HG02884 (cell line): ENCODE measurements at regions not wholly inside any gene's neighbourhood (a gene's known extent, or its start where the extent isn't known, plus 50 kb on each side); places are given as distances from the start of the nearest gene placed in this dataset.
"Not testable (repeated sequence)": the region's sequence is repeated elsewhere in the genome, so short reads cannot be mapped to it uniquely, and the experiment has no call there.

Experiments used
- ATAC-seq: cut with Tn5 transposase; IDR thresholded peaks from one replicate; pipeline ENCODE4 v1.9.1; 2021; ENCODE audit warnings: mild to moderate bottlenecking, moderate library complexity; ENCODE audit not compliant: unreplicated experiment

DNA sequence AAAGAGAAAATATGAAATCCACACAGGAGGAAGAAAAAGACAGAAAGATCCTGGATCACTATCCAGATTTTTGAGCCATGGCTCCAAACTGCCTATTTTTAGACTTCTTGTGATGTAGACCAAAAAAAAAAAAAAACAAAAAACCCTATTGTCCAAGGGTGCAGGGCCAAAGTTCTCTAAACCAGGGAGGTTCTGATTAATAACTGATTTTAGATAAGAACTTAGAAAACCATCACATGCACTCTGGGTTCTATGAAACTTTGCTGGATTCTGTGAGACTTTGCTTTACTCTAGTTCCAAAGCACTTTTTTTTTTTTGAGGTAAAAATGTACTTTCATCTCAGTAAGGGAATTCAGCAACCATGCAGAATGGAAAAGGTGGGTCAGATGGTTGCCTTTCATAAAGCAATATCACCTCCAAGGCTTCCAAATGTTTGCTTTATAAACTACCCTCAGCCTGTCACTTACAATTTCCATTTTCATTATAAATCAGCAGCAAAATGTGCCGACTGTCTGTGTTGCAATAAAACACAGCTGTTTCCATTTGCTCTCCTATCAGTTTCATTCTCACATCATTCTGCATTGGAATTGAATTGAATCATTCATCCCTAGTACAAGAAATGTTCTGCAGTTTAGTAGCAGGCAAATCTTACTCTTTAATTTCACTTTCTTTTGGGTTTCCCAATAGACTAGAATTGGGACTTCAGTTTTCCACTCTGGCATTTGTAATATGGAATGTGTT lies 1584.3 kb upstream of the RAG2 start:
- ATAC-seq, result no peak

DNA sequence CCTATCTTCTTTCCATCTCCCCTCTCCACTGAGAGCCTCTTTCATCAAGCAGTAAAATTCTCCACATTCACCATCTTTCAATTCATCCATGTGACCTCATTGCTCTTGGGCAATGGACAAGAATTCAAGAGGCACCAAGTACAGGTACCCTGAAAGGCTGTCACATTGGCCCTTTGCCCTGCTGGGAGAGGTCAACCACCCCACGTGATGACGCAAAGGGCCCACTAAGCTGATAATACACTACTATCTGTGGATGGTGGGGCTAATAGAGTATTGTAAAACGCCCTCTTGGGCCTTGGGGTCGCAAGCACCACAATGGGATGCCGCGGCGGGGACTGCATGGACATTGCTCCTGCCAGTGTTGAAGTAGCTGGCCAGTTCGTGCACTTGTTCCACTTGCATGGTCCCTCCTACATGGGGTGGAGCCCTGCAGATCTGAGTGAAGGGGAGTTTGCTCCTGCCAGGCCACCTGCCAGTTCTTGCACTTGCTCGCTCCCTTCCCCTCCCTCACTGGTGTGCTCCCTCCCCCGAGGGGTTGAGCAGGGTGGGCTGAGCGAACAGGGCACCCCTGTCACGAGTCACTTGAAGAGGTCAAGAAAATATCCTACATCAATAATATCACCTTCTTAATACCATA lies 1578.8 kb upstream of the RAG2 start:
- ATAC-seq, result no peak

DNA sequence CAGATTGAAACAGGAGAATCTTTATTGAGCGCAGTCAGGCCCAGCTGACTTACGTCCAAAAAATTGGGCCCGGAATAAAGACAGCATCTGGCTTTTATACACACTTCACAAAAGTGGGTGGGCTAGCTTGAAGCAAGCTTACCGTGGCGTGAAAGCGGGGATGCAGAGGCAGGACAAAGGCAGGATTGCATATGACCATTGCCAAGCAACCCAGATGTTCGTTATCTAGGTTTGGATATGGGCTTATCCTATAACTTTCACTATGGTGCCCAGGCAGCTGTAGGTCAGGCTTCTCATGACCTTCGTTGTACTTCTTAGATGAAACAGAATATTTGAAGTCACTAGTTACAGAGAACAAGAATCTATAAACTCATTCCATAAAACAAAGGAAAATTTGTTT lies 1575.6 kb upstream of the RAG2 start:
- no peak for ATAC-seq

DNA sequence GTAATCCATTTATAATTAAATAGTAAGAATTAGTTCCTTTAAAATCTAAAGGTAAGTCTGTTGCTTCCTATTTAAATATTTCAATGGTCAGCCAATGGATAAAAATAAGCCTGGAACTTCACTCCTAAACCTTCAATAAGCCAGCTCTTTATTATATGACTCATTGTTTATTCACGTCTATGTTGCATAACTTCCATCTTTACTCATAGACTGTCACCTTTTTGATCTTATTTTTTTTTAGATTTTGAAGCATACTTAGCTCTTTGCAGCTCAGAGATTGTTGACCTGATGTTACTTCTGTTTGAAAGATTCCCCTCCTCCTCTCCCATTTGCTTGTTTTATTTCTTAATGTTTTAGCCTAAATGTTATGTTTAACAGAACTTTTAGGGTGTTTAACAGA lies 1571.2 kb upstream of the RAG2 start:
- ATAC-seq, result no peak

DNA sequence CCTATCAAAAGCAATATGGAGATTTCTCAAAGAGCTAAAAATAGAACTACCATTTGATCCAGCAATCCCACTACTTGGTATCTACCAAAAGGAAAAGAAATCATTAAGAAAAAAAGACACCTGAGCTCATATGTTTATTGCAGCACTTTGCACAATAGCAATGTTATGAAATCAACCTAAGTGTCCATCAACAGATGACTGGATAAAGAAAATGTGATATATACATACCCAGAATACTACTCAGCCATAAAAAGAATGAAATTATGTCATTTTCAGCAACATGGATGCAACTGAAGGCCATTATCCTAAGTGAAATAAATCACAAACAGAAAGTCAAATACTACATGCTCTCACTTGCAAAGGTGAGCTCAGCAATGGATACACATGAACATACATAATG lies 1565.5 kb upstream of the RAG2 start:
- no peak for ATAC-seq

DNA sequence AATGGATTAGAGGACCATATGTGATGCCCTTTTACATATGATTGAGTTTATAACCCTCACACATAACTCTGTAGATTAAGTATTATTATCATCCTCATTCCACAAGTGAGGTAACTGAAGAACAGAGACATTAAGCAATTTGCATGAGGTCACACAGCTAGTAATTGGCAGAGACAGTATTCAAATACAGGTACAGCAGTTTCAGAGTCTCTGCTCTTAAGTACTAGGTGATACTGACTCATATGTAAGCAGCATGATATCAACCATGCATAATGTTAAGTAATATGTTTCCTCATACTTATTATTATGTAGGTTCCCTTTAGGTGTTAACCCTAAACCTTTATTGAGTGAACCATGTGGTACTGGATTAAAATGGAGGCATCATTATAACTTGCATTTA lies 1562.4 kb upstream of the RAG2 start:
- ATAC-seq, result no peak

DNA sequence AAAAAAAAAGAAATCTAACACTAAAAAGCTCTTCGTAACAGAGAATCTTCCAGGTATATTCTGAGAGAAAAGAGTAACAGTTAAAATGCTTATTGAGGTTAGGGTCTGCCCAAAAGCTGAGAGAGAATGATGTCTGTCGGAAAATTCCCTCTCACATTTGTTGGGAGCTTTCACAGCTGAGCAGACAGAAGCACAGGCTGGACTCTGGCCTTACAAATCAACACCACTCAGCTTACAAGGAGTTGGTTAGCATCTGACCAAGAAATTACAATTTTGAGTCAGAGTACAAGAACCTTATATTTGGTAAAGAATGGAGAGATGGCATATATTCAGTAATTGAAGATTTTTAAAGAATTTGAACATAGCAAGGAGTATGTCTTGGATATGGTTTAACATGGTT lies 1561.0 kb upstream of the RAG2 start:
- no peak for ATAC-seq

DNA sequence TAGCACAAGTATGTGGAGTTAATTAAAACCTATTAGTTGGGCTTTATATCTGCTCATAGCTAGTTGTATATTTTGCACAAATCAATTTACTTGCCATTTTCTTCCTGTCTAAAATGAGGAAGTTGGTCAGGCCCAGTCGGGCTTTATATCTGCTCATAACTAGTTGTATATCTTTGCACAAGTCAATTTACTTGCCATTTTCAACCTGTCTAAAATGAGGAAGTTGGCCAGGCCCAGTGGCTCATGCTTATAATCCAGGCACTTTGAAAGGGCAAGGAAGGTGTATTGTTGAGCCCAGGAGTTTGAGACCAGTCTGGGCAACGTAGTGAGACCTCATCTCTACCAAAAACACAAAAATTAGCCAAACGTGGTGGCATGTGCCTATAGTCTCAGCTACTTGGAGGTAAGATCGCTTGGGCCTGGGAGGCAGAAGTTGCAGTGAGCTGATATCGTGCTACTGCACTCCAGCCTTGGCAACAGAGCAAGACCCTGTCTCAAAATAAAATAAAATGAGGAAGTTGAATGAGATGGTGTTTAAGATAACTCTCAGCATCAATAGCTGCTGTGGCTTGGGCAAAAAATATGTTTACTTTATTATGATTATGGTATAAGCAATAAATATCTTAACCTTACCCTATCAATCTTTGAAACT lies 1558.6 kb upstream of the RAG2 start:
- no peak for ATAC-seq

DNA sequence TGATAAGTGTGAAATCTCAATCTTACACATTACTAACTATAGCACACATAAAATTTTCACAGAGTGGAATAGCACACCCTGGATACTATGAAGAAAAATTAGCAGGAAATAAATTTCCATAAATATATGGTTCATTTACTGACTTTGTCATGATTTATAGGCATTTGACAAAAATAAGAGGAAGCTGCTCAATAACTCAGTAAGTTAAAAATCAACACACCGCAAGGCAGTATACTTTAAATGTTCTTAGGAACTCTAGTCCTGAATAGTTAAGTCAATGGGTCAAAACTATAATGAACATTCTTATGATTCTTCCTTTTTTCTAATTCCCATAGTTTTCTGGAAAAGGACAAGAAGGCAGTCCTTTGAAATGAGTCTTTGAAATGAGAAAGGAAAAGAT lies 1557.8 kb upstream of the RAG2 start:
- ATAC-seq, result no peak

DNA sequence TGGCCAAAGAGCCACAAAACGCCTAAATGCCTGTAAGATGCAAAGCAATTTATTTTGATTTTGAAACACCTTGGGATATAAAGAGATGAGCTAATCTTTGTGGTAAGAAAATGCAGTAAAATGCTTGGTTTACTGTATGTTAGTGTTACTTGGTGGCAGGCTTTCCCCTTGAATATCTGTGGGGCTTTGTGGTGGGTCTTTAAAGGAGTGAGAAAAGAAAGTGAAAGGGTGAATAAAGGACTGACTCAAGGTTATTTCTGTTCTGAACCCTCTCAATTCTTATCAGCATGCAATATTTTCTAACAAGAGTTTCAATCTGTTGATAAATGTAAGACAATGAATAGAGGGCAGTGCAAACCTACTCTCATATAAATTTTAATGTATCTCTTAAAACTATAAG lies 1555.9 kb upstream of the RAG2 start:
- no peak for ATAC-seq

DNA sequence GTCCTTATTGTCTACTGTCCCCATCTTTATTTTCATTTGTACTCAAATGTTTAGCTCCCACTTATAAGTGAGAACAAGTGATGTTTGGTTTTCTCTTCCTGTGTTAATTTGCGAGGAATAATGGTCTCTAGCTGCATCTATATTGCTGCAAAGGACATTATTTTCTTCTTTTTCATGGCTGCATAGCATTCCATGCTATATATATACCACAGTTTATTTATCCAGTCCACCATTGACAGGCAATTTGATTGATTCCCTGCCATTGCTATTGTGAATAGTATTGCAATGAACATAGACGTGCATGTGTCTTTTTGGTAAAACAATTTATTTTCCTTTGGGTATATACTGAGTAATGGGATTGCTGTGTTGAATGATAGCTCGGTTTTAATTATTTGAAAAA lies 1545.8 kb upstream of the RAG2 start:
- ATAC-seq, result no peak

DNA sequence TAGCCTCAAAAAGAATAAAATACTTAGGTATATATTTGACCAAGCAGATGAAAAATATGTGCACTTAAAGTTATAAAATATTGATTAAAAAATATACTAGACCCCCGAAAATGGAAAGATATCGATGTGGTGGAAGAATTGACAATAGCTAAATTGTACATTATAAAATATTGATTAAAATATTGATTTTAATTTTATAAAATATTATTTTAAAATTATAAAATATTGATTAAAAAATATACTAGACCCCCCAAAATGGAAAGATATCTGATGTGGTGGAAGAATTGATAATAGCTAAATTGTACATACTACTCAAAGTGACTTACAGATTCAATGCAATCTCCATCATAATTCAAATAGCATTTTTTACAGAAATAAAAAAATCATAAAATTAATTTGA lies 1540.9 kb upstream of the RAG2 start:
- no peak for ATAC-seq

DNA sequence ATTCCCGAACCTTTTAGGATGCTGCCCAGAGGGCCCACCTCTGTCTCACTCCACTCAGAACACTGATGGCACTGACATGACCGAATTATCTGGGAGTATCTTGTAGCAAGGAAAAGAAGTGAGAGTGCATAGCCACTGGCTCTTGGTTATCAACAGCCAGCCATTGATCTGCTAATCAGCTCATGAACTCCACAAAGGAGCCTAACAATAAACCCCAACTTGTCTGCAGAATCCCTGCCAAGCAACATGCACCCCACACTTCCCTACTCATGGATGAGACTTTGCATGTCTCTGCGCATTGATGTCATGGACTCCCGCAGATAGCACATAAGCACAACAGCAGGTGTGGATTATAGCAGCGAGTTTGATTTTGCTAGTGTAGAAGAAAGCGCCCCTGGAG lies 1538.9 kb upstream of the RAG2 start:
- ATAC-seq, result no peak

DNA sequence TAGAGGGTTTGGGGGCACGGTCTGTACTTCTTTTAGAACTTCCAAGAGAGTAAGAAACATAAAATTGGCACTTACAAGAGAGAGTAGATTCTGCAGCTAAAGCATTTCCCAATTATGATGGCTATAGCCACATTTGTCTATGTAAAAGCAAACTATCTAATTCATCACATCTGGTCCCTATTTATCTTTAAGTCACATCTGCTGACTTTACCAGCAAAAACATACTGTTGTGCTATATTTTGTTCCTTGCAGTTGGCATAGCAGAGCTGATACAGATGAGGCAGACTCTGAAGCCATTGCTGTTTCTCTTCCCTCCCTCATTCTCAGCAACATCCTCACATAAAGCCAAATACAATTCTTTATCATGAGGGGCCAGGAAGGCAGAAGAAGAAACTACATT lies 1533.5 kb upstream of the RAG2 start:
- ATAC-seq, result no peak

DNA sequence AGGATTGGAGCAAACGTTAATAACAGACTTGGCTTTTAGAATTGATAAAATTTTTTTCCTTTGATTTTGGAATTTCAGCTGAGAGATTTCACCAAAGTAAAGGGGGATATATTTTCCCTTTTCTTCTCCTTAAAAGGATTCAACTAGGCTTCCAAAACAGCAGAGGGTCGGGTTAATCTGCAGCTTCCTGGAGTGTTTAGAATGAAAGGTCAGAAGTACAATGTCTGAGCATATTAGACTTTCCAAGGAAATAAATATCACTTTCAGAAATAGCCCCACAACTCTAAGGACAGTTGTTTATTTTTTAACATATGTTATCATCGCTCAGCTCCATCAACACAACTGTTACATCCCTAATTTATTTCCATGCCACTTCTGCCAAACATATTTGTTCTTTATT lies 1532.9 kb upstream of the RAG2 start:
- no peak for ATAC-seq

DNA sequence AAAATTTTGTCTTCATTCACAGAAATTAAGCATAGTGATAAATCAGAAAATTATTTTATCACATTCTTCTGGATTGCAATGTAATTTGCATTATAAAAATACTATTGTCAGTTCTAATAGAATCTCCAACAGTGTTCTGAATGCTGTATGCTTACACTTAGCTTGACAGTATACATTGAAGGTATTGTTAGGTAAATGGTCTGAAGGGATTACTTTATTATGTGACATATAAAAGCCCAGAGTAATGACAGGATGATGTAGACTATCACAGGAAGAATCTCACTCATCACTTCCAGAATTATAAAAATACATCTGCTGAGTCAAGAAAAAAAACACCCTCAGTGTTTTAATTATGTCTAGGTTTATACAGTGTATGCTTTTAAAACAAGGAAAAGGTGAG lies 1532.5 kb upstream of the RAG2 start:
- no peak for ATAC-seq

DNA sequence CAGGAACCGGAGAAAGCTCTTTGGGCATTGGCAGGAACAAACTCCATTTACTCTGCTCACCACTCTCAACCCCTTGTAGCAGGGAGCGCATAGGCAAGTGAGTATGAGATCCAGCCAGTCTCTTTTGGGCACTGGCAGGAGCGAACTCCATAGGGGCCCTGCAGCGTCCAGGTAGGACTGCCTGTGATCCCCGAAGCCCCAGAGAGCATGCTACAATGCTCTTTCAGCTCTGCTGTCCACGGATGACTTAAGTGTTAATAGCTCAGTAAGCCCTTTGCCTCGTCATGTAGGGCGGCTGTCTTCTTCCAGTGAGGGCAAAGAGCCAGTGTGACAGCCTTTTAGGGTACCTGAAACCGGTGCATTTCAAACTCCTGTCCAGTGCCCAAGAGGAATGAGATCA lies 1525.6 kb upstream of the RAG2 start:
- no peak for ATAC-seq

DNA sequence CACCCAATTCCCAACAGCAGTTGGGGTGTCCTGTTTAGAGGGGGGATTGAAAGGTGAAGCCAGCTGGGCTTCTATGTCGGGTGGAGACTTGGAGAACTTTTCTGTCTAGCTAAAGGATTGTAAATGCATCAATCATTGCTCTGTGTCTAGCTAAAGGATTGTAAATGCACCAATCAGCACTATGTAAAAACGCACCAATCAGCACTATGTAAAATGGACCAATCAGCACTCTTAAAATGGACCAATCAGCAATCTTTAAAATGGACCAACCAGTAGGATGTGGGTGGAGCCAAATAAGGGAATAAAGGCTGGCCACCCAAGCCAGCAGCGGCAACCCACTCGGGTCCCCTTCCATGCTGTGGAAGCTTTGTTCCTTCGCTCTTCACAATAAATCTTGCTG lies 1518.6 kb upstream of the RAG2 start:
- ATAC-seq, result not testable (repeated sequence)

DNA sequence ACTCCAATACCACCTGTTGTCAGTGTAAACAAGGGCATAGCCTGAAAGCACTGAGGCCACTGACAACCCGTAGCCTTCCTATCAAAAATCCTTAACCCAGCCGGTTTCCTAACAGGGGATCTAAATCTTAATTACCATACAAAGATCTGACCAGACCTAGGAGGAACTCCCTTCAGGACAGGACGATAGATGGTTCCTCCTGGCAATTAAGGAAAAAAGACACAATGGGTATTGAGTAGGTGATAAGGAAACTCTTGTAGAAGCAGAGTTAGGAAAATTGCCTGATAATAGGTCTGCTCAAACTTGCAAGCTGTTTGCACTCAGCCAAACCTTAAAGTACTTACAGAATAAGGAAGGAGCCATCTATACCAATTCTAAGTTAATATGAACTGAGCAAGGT lies 1517.3 kb upstream of the RAG2 start:
- ATAC-seq, result not testable (repeated sequence)

DNA sequence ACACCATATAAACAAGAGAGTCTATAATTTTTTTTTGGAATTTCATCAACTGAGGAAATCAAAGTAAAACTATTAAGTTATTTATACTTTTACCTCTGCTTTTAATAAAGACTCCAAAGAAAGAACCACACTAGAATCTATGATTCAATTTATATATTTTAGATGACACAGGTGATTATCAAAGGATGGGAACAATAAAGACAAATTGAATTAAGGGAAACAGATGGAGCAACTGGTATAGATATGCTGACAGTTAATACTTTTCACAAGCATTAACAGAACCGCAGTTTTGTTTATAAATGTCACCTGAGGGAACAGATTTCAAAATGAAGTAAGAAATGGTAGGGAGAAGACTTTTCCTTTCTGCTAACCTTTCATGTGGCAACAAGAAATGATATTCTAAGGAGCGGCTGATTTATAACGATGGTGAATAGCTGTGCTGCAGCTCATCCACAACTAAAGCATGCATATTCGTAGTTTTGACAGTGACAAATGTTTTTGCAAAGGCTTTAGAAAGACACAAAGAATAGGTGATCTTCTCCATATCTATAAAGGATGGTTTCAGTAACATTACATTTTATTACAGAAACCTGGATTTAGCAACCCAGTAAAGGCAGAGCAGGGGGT lies 1502.9 kb upstream of the RAG2 start:
- no peak for ATAC-seq

DNA sequence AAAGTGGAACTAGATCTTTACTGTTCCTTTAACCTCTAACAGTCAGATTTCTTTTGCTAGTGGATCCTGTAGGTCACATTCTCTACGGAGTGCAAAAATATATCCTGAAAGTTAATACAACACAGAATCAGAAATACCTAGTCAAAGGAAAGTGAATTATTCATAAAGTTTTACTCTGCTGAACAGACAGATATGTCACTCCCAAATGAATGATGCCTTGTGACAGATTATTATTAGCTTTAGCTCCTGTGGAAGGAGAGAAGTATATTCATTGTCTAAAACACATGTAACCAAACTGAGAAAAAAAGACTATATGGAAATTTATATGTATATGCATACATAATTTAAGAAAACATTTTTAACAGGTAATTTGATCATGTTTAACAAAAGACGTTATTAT lies 1497.2 kb upstream of the RAG2 start:
- no peak for ATAC-seq

DNA sequence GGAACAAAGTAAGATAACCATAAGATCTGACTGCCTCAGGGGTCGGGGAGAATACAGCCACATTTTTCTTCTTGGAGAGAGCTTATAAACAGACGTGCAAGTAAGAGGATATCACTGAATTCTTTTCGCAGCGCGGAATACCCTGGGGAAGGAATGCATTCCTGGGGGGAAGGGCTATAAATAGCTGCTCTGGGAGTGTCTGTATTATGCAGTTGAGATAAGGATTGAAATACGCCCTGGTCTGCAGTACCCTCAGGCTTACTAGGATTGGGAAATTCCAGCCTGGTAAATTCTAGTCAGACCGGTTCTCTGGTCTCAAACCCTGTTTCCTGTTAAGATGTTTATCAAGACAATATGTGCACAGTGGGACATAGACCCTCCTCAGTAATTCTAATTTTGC lies 1491.7 kb upstream of the RAG2 start:
- no peak for ATAC-seq
